GM21367 (cell line): ENCODE measurements at regions not wholly inside any gene's neighbourhood (a gene's known extent, or its start where the extent isn't known, plus 50 kb on each side); places are given as distances from the start of the nearest gene placed in this dataset.
A peak's percentile ranks its signal among the peaks of the same experiment; 100 is the strongest.

ENCODE experiments used
- ATAC-seq: cut with Tn5 transposase; IDR thresholded peaks from one replicate; pipeline ENCODE4 v1.9.1; 2021; ENCODE audit not compliant: unreplicated experiment

GRCh38 chr4:123496421-123496820 is 99.8 kb downstream of the SPRY1 start:
- no peak for ATAC-seq

DNA sequence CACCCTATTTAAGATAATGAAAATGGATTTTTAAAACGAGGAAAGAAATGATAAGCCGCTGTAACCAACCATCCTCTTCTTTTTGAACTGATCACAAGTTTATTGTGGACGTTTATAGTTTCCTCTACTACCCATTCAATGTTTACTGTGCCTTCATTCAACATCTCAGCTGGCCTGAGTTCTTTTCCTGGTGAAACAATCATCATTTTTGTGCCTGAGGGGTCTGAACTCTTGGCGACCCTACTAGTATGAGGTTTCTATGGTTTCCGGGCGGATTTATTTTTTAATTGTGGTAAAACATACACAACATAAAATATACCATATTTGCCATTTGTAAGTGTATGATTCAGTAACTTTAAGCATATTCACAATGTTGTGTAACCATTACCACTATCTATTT is 100.7 kb downstream of the SPRY1 start:
- no peak for ATAC-seq

GRCh38 chr4:123501733-123502132 is 105.1 kb downstream of the SPRY1 start:
- ATAC-seq, result no peak

- ATAC-seq, result no peak
Measured at GRCh38 chr4:123503698-123504363, 107.2 kb downstream of the SPRY1 start.

- ATAC-seq, result peak; percentile 55
Measured at GRCh38 chr4:123505095-123506010, 108.8 kb downstream of the SPRY1 start.

DNA sequence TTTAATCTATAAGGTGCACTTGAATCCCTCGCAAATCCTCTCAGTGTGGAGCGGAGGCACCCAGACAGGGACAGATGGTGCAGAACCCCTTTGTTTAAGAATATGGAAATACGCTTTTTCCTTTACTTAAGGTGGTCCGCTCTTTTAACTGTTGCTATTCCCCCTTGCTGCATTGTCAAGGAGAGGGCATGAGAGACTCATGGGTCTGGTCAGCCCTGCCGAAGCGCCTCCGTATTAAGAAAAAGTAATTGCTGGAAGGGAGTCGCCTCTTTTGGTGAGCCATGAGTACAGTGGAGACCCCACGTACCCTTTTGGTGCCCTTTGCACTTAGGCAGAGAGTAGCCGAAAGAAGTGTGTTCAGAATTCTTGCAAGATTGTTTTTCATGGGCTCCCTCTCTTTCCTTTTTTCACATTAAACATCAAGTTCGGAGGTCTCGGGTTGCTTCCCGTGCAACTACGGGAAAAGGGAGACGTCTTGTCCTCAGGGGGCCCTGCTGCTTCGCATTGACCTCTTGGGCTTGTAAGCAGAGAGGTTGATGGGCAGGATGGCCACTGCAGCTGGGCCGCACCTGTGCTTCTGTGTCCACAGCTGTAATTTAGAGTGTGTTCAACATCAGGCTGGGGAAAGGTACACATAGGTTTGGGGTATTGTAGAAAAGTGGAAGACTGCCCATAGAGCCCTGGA is 109.6 kb downstream of the SPRY1 start:
- no peak for ATAC-seq

DNA sequence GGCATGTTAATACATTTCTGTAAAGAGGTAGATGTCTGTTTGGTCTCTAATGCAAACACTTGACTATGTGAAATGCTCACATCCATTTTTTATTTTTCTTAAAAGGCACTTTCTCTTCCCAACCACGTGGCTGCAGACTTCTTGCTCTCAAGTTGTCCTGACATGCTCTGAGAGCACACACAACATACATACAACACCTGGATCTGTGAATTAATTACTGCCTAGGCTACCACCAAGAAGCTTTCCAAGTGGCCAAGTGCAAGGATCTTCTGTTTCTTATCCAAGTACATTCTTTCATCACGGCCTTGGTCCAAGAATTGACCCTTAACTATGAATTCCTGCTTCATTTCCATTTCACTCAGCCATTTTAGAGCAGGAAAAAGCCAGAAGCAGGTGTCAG is 110.8 kb downstream of the SPRY1 start:
- ATAC-seq, result no peak

GRCh38 chr4:123510221-123510620 is 113.6 kb downstream of the SPRY1 start:
- no peak for ATAC-seq

DNA sequence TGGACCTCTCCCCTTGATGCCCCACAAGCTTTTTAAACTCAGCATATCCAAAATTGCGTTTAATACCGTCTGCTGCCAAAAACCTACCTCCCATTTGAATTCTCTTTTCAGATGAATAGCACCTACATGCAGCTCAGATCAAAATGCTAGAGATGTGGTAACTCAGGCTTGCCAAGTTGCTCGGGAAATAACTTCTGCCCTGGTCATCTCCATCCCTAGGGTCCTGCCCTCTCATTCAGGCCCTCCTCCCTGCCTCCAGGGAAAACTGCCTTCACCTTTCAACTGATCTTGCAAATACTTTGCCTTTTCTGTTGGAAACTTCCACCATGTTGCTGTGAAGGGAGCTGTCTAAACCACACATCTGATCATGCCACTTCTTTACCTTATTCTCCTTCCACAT is 114.1 kb downstream of the SPRY1 start:
- no peak for ATAC-seq

DNA sequence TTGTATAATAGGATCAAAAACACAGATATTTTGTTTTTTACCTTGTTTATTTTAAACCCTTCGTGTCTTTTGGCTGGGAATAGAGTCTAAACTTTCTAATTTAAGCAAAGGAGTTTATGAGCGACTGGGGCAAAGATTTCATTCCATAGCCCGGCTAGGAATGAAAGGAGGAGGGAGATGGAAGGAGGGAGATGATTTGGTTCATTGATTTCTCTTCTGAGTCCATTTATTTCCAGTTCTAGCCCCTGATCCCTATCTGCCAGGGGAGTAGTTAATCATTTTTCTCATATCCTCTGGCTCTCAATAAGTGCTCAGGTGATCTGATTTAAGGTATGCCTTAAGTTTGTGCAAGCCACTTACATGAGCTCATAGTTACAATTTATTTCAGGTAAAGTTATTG is 120.0 kb downstream of the SPRY1 start:
- no peak for ATAC-seq

DNA sequence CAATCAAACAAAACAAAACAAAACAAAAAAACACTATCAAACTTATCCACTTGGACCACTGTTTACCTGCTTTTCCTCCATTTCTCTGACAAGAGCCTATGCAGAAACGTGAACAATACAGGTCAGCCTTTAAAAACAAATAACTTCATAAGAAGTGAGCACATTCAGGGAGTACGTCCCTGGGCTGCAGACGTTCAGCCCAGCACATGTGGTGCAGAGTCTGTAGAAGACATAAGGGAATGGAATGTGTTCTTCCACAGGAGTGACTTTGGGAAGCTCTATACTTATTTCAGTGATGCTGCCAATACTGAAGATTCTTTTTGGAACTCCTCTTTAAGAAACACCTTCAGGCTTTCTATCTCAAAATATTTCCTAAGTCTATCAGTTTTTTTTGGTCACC is 120.6 kb downstream of the SPRY1 start:
- ATAC-seq, result no peak

DNA sequence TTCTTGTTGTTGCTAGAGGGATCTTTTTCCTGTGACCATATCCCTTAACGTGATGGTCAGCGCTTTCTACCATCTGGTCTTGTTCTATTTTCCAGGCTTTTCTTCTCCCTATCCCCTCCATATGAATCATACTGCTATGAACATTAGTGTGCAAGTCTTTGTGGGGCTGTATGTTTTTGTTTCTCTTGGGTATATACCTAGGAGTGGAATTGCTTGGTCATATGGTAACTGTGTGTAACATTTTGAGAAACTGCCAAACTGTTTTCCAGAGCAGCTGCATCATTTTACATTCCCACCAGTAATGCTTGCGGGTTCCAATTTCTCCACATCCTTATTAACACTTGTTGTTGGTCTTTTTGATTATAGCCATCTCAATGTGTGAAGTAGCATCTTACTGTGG is 121.4 kb downstream of the SPRY1 start:
- no peak for ATAC-seq

DNA sequence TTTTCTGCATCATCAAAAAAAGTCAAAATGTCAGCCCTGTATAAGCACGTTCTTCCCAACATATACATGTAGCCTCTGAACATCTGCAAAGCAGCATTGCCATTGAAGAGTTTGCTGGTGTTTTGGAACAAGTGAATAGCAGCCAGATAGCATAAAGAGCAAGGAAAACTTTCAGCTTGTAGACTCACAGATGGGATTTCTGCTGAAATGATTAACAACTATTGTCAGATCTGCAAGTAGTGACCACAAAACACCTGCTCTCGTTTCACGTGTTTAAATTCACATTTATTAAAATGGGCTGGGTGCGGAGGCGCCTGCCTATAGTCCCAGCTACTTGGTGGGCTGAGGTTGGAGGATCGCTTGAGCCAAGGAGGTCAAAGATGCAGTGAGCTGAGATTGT is 123.7 kb downstream of the SPRY1 start:
- no peak for ATAC-seq

DNA sequence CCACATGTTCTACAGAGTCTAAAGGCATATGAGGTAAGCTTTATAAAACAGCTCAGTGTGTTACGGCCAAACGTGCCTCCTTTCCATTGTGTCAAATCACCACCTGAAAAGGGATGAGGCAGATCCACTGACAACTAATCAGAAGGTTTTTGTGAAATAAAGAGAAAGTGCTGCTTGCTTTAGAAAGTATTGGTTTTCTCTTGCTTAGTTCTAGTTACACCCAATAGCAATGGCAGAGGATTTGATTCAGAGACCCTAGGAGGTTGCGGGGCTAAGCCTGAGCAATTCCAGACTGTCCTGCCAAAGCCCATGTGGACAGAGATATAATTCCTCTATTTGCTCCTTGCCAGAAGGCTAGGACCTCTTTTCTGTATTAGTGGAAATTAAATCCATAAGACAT is 125.5 kb downstream of the SPRY1 start:
- no peak for ATAC-seq

GRCh38 chr4:123522646-123523045 is 126.1 kb downstream of the SPRY1 start:
- no peak for ATAC-seq

GRCh38 chr4:123524958-123525628 is 128.5 kb downstream of the SPRY1 start:
- ATAC-seq, result no peak

GRCh38 chr4:123526511-123526910 is 129.9 kb downstream of the SPRY1 start:
- no peak for ATAC-seq

DNA sequence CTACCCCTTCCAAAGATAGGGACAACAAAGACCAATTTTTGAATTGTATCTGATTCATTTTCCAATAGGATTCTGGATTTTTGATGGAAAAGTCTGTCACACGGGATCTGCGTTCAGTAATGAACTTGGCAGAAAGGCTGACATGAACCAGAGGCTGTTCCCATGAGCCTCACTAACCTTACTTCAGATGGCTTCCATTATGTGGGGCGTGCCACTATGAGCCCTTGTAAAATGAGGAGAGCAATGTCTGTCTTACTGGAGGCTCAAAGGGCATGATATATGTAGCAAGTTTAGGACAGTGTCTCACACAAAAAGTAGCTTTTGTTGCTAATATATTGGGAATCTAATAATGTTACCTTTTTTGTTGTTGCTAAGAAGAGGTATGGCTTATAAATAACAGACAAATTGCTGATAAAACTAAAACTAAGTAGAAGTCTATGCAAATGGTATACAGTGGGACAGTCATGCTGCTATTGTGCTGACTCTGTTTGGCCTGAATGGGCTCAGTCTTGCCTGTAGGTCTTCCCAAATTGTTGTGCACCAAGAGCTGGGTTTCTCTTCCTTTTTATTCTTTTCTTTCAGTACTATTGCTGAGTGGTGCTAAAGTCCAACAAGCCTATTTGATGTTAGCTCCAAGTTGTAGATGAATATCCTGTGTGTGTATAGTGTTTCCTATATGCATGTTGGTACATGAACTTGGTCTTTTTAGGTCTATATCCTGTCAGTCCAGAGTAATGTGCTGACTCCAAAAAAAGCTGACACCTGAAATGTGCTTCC is 132.1 kb downstream of the SPRY1 start:
- no peak for ATAC-seq

- ATAC-seq, result no peak
Measured at GRCh38 chr4:123529278-123529568, 132.6 kb downstream of the SPRY1 start.

DNA sequence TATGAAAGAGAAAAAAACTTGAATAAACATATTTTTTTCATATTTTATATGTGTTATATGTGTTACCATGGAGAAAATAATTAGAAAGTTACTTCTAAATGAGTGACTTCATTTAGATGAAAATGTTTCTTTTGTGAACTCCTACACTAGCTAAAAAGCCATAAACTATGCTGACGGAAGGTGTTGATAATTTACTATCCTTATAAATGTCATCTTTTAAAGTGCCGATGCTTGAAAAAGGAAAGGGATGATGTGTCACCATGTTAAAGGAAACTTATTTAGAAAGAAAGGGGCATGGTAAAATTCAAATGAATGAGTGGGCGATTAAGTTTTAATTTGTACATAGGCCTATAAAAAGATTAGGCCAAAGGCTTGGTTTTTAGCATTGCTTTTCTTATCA is 133.8 kb downstream of the SPRY1 start:
- no peak for ATAC-seq
